ENCODE measurements at regions not wholly inside any gene's neighbourhood (a gene's known extent, or its start where the extent isn't known, plus 50 kb on each side); places are given as distances from the start of the nearest gene placed in this dataset.
"Not testable (repeated sequence)": the region's sequence is repeated elsewhere in the genome, so short reads cannot be mapped to it uniquely, and the experiment has no call there.

DNA sequence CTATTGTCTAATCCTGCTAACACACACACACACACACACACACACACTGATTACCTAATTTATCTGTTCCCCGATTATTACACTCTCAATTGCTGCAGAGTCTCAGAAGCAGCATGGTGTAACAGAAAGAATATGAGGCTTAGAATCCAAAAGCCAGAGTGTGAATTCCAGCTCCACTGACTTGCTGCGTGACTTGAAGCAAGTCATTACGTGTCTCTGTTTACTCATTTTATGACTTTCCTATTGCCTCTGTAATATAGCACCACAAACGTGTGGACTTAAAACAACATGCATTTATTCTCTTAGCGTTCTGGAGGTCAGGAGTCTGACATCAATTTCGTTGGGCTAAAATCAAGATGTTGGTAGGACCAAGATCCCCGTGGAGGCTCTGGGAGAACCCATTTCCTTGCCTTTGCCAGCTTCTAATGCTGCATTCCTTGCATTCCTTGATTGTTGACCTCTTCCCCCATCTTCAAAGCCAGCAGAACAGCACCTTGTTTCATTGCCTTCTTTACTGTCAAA lies 55.9 kb upstream of the ATP5PO start:
- no peak for DNase-seq

DNA sequence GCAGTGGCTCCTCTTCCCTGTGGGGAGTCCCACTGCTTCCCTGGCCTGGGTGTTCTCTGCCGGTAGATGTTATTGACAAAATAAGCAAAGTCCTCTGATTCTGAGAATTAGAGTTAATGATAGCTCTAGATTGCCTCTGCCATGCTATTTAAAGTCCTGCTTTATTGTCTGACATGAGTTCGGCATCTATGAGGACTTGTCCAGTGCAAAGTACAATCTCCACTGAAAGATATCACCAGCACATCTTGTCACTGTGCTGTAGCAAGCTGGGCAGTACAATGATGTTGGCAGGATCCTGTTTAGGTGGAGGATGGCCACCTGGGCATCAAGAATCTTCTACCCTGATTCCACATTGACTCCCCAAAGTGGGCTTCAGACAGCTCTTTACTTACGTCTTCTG lies 54.0 kb upstream of the ATP5PO start:
- DNase-seq = no peak

DNA sequence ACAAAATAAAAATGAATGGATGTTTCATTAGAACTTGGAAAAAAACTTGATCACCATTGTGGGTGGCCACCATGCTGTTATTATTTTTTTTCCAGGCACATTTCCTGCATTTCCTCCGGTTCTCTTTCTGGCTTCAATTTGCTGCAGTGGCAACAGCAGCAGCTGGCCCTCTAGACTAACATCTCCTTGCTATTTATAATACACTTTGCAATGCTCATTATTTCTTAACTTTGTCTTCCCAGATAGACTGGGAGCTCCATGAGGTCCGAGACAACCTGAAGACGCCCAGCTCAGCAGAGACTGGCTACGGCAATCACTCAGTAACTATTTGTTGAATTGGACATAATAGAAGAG lies 53.4 kb upstream of the ATP5PO start:
- no peak for DNase-seq

DNA sequence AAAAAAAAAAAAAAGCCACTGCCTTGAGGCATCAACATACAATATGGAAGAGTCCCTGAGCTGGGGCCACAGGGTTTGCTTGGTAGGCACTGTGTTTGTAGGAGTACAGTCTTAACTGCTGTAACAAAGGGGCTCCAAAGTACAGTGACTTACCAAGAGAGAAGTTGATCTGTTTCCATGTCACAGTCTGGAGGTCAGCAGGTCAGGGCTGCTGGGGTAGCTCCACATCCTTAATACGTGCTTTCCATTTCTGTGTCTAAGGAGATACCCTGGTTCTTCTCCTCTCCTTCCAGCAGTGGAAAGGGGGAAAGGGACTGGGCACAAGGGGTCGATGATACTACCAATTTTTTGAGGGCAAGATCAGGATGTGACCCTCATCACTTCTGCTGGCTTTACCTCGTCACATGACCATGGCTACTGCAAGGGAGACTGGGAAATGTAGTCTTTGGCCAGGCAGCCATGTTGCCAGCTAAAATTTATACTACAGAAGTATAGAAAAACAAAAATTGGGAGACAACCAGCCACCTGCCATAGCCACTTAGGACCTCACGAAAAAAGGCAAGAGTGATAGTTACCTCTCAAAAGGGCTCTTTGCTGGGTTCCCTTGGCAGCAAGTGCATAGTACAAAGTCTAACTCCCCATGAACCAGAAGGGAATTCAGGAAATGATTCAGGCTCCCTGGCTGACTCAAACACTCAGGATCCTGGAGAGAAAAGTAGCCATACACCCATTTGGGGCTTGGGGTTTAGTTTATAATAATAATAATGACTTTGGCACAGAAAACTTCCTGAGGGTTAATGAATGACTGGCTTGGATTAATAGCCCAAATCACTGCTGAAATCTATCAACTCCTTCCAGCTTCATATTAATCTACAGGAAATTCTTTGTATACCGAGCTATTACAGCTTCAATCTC lies 52.7 kb upstream of the ATP5PO start:
- no peak for DNase-seq

DNA sequence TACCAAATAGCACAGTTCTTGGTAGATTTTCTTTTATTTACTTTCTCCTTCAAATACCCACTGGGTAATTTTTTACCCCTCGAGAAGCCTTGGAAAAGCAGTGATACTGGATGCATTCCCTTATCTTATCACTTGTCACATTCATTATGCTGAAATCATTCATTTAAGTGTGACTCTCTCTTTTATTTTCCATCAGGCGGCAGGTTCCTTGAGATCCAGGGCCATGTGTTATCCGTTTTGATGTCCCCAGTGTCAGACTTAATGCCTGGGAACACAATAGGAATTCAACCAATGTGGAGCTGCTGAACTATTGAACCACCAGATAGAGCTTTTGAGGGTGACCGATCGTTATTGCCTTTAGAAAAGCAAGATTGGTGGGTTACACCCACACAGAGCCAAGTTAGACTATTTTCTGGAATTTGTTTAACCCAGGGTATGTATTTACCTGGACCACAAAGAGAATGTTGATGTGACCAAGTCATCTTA lies 51.5 kb upstream of the ATP5PO start:
- DNase-seq = no peak

DNA sequence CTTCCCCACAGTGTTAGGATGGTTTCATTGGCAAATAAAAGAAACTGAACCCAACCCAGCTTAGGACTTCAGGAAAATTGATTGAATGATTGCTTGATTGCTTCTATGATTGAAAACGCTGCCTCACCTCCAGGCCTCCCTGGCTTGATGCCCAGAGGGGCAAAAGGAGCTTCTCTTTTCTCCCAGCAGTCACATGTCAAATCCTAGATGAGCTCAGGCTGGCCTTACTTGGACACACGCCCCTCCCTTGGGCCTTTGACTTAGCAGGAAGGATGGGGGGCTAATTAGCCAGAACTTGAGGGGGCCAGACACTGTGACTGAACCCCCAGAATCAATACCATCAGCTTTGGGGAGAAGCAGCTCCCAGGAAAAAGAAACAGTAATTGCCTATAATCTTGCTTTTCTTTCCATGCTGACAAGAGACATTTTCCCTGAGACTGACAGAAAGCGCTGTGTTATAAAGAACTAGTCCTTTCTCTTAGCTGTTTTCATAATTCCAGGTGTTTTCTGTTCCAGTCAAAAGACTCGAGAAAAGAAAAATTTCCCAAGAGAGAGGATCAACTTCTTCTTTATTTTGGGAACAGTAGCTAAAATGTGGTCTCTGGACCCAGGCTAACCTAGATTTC lies 50.8 kb upstream of the ATP5PO start:
- DNase-seq = no peak

DNA sequence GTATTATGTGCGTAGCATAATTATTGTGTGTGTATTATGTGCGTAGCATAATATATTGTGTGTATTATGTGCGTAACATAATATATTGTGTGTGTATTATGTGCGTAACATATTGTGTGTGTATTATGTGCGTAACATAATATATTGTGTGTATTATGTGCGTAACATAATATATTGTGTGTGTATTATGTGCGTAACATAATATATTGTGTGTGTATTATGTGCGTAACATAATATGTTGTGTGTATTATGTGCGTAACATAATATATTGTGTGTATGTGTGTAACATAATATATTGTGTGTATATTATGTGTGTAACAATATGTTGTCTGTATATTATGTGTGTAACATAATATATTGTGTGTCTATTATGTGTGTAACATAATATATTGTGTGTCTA lies 50.1 kb upstream of the ATP5PO start:
- DNase-seq = not testable (repeated sequence)

Measured in DMS79 (cell line).